ENCODE measurements at regions not wholly inside any gene's neighbourhood (a gene's known extent, or its start where the extent isn't known, plus 50 kb on each side); places are given as distances from the start of the nearest gene placed in this dataset.

GRCh38 chr3:181212271-181212670 lies 222.7 kb upstream of the DNAJC19 start:
- TF ChIP-seq CTCF (conservative IDR thresholded peaks at IDR 0.05; ENCODE audit: low read depth, low read length) (no peak), EZH2 (IDR thresholded peaks at IDR 0.05; ENCODE audit: borderline replicate concordance, low read depth, low read length, poor library complexity, severe bottlenecking) (no peak)

All from A673 (cell line).